ENCODE measurements at regions not wholly inside any gene's neighbourhood (a gene's known extent, or its start where the extent isn't known, plus 50 kb on each side); places are given as distances from the start of the nearest gene placed in this dataset.

- TF ChIP-seq POLR2AphosphoS5 (IDR thresholded peaks at IDR 0.05; ENCODE audit: insufficient read depth, low read depth, low read length) (no peak), POLR2A (IDR thresholded peaks at IDR 0.05; ENCODE audit: low read depth, low read length) (no peak), EZH2 (IDR thresholded peaks at IDR 0.05; ENCODE audit: borderline replicate concordance, low read depth, low read length, severe bottlenecking) (no peak), FOS (IDR thresholded peaks at IDR 0.05; ENCODE audit: borderline replicate concordance, insufficient read depth, low read length) (no peak), GATA2 (IDR thresholded peaks at IDR 0.05; ENCODE audit: insufficient read depth, insufficient read length, low read depth, low read length) (no peak), MYC (IDR thresholded peaks at IDR 0.05; ENCODE audit: low read depth, low read length) (no peak), JUN (IDR thresholded peaks at IDR 0.05; ENCODE audit: borderline replicate concordance, insufficient read depth, insufficient read length, low read depth) (no peak)
- TF ChIP-seq, protein P1, sequence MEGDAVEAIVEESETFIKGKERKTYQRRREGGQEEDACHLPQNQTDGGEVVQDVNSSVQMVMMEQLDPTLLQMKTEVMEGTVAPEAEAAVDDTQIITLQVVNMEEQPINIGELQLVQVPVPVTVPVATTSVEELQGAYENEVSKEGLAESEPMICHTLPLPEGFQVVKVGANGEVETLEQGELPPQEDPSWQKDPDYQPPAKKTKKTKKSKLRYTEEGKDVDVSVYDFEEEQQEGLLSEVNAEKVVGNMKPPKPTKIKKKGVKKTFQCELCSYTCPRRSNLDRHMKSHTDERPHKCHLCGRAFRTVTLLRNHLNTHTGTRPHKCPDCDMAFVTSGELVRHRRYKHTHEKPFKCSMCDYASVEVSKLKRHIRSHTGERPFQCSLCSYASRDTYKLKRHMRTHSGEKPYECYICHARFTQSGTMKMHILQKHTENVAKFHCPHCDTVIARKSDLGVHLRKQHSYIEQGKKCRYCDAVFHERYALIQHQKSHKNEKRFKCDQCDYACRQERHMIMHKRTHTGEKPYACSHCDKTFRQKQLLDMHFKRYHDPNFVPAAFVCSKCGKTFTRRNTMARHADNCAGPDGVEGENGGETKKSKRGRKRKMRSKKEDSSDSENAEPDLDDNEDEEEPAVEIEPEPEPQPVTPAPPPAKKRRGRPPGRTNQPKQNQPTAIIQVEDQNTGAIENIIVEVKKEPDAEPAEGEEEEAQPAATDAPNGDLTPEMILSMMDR (IDR thresholded peaks at IDR 0.05; ENCODE audit: extremely low read depth in 1 of 2, insufficient read depth in 1 of 2, low read depth in 1 of 2, low read length in 2 of 2), result no peak
- TF ChIP-seq, protein P2, sequence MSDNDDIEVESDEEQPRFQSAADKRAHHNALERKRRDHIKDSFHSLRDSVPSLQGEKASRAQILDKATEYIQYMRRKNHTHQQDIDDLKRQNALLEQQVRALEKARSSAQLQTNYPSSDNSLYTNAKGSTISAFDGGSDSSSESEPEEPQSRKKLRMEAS (IDR thresholded peaks at IDR 0.05; ENCODE audit: insufficient read depth, insufficient read length), result no peak
Observed at GRCh38 chrX:10944136-10944885, 166.8 kb upstream of the HCCS start.

Measured in endothelial cell of umbilical vein (primary cell).